NCI-H2171 treated with DMSO at 0.1 percent for 48 hours (cell line): ENCODE measurements at regions not wholly inside any gene's neighbourhood (a gene's known extent, or its start where the extent isn't known, plus 50 kb on each side); places are given as distances from the start of the nearest gene placed in this dataset.

ENCODE experiments used
- DNase-seq: peaks from one replicate; lab custom pipeline; 2025; lab: John Stamatoyannopoulos, UW

DNA sequence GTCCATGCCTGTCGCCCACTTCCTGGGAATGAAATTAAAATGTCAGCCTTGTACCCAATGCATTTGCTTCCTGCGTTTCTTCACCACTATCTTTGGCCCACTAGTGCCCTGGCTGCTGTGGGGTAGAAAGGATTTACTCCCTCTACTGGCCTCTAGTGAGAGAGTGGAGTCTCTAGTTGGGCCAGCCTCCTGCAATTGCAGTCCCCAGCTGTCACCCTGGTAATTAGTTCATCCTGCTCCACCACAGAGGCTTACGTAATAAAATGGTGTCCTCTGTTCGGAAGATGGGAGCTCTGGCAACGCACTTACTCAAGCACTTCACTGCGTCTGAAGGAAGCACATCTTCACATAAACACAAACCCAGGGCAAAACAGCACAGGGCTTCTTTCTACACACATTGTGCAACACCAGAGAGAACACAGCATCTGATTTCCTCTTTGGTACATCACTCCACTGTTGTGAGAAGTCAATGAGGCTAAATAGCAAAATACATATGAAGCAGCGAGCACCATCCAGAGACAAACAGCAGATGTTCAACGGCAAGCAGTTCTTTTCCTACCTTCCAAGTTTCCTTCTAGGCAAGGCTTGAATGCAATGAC, 274.6 kb downstream of the LRATD1 start:
- peak; percentile 91 for DNase-seq

- no peak for DNase-seq
Observed at GRCh38 chr2:14909795-14910194, 277.3 kb downstream of the LRATD1 start.

GRCh38 chr2:14910654-14911053, 278.1 kb downstream of the LRATD1 start:
- DNase-seq = no peak

GRCh38 chr2:14915983-14916382, 283.5 kb downstream of the LRATD1 start:
- DNase-seq = no peak

DNA sequence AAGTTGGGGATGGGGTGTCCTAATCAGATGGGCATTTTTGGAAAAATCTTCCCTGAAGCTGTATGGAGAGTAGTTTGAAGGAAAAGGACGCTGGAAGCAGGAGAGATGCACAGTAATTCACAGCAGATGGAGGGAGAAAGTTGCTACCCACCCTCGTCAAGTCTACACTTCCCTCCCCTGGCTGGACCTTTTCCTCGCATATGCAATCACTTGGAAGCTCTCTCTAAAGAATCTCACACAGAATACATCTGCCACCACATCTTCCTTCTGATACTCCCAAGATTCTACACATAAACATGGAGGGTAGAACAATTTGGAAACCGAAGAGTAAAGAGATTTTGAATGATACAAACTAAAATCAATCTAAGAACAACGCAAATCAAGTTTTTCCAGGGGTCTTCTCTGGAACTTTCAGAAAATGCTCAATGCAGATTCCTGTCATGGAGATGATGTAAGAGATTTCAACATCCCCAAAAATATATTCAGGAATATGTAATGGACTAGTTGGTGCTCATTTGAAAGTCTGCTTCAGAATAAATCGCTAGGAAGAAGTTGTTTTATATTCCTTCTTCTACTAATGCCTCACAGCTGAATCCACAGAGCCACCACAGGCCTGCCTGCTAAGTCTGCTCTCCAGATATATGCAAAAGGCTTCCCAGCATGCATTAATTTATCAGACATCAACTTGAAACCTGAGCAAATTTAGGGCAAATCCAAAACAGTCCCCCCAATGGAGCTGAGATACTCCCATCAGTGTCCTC, 291.5 kb downstream of the LRATD1 start:
- no peak for DNase-seq

- no peak for DNase-seq
Observed at GRCh38 chr2:14925471-14925870, 293.0 kb downstream of the LRATD1 start.

- DNase-seq = no peak
Observed at GRCh38 chr2:14927021-14927564, 294.6 kb downstream of the LRATD1 start.

- no peak for DNase-seq
Observed at GRCh38 chr2:14928056-14928455, 295.5 kb downstream of the LRATD1 start.

GRCh38 chr2:14930441-14930840, 297.9 kb downstream of the LRATD1 start:
- no peak for DNase-seq

- DNase-seq = no peak
Observed at GRCh38 chr2:14932285-14932684, 299.8 kb downstream of the LRATD1 start.

DNA sequence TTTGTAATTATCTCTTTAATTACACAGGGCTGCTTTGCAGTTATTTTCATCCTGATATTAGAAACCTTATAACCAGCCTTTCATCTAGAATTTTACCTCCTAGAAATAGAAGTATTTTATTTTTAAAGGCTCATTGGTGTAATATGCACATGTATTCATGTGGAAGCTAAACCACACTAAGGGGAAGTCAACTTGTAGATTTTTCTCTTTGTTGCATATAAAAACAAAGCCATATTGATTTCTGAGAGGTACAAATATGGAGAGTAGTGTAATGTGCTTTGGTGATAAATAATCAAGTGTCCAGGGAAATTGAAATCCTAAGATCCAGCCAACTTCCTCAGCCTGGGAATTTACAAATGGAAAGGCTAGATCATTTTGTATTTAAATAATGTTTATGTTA, 301.2 kb downstream of the LRATD1 start:
- DNase-seq = no peak

- no peak for DNase-seq
Observed at GRCh38 chr2:14936426-14936825, 303.9 kb downstream of the LRATD1 start.

DNA sequence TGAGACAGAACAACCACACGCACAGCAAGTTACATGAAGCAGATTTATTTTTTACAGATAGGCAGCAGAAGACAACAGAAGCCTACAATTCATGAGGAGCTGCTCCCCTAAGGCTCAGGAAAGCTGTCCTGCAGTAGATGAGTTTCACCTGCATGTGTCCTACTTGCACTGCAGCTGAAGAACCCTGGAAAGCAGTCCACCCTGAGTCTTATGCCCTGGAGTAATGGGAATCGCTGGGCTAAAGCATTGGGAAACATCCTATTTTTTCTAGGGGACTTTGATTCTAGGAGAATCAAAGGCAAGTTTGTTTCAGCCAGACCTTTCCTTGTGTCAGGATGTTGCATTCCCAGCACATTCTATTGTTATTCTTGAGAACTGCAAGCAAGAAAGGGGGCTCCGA, 304.8 kb downstream of the LRATD1 start:
- DNase-seq = no peak

DNA sequence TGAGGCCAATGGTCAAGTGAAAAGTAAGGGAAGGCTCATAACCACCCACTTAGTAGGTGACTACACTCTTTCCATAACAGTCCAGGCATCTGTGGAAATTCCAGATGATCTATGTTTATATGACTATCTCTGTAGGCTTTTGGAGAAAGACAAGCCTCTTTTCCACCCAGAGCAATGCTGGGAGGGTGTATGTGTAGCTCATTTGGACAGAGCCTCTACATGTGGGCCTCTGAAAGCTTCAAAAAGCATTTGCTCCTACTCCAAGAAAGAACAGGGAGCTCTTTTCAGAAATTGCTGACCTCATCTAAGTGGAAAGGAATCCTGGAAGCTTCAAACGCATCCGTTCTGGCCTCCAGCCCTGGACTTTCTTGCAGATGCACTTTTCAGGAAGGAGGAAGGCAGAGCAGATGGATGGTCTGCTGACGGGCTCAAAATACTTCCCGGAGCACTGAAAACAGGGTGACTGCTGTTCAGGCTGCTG, 308.7 kb downstream of the LRATD1 start:
- DNase-seq = peak; percentile 29

DNA sequence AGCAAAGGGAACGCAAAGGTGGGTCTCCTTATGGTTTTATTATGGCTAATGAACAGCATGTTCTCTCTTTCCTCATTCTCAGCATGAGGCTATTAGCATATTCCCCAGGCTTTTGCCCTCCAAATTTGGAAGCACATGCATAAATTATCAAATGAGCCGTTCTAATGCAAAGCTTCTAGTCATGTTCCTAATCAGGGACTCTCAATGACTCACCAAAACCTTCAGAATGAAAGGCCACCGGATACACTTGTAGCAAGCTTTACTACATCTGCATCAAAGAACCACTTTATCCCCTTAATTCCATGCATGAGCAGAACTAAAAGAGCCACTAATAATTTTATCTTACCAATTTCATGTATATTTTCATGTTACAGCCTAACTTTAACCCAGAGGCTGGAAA, 310.5 kb downstream of the LRATD1 start:
- DNase-seq = no peak

GRCh38 chr2:14944562-14945346, 312.2 kb downstream of the LRATD1 start:
- DNase-seq = peak; percentile 98

DNA sequence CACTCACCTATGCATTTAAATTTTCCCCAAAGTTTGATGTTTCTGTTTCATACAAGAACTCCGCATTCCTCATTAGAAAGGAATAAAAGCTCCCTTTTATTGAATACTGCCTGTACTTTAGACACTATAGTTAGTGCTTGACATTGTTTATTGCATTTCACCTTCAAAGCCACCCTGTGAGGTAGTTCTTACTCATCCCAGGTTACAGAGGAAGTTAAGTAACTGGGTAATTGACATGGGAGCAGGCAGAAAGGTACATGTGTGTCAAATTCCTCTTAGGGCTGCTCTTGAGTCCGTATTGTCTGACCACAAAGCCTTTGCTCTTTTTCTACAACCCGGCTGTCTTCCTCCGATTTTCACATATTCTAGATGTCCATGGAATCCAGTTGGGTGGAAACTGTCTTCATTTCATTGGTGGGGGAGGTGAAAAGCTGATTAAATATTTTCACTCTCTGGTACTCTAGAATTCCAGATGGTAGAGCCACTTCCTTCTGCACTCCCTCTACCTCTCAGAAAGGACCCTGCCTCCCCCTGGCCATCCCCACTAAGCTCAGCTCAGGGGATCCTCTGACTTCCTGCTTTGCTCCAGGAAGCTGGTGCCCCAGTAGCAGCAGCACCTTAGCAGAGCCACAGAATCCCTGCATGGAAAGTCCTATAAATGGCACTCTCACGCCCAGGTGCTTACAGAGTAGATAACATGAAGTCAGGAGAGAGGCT, 319.2 kb downstream of the LRATD1 start:
- no peak for DNase-seq

- DNase-seq = no peak
Observed at GRCh38 chr2:14952400-14952963, 320.0 kb downstream of the LRATD1 start.

- DNase-seq = no peak
Observed at GRCh38 chr2:14960686-14961324, 328.3 kb downstream of the LRATD1 start.

DNA sequence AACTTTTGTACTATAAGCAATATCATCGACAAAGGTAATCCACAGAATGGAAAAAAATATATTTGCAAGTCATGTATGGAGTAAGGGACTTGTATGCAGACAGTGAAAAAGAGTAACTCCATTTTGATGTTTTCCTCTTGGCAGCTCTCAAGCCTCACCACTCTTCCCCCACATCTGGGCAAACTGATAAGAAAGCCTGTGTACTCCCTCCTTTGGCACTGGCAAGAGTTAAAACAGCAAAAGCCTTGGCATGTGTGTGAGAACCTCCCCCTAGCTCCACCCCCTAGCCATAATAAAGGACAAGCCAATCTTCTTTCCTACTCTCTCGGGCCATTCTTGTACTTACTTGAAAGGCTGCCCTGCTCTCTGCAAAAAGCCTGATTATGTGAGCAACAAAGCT, 335.2 kb downstream of the LRATD1 start:
- no peak for DNase-seq

GRCh38 chr2:14975381-14975780, 342.9 kb downstream of the LRATD1 start:
- DNase-seq = no peak
